Lower leg skin (tissue), 3 donors: ENCODE measurements at regions not wholly inside any gene's neighbourhood (a gene's known extent, or its start where the extent isn't known, plus 50 kb on each side); places are given as distances from the start of the nearest gene placed in this dataset.

Experiments
- POLR2A ChIP-seq, 2 donors: fragments of 450-650 bp; IDR thresholded peaks; one replicate each; pipeline ENCODE4 v1.6.1; 2016 to 2017; ENCODE audit warnings: antibody characterized with exemption in 2 of 2, mild to moderate bottlenecking in 1 of 2, moderate library complexity in 1 of 2
- TF ChIP-seq, protein P1 (sequence below), 3 donors: fragments of 450-650 bp; IDR thresholded peaks; one replicate each; pipeline ENCODE4 v1.5.1; 2016; ENCODE audit warnings: antibody characterized with exemption in 3 of 3, mild to moderate bottlenecking in 3 of 3, moderate library complexity in 2 of 3

DNA sequence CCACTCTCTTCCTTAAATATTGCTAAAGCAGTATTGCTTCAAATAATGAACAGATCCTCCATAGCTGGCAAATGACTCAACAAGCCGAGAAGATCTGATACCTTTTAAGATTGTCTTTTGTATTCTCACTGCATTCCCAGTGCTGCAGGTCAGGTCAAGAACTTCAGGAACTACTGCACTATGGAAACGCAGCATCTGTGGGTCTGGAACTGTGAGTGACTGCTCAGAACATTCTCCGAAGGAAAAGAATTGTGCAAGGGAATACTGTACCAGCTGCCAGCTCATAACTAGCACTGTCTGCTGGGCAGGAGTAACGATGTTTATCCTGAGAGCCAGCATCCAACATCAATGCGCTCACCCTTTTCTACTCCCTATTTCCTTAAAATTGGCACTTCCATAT lies 348.0 kb upstream of the SOX5 start:
- TF ChIP-seq, protein P1, sequence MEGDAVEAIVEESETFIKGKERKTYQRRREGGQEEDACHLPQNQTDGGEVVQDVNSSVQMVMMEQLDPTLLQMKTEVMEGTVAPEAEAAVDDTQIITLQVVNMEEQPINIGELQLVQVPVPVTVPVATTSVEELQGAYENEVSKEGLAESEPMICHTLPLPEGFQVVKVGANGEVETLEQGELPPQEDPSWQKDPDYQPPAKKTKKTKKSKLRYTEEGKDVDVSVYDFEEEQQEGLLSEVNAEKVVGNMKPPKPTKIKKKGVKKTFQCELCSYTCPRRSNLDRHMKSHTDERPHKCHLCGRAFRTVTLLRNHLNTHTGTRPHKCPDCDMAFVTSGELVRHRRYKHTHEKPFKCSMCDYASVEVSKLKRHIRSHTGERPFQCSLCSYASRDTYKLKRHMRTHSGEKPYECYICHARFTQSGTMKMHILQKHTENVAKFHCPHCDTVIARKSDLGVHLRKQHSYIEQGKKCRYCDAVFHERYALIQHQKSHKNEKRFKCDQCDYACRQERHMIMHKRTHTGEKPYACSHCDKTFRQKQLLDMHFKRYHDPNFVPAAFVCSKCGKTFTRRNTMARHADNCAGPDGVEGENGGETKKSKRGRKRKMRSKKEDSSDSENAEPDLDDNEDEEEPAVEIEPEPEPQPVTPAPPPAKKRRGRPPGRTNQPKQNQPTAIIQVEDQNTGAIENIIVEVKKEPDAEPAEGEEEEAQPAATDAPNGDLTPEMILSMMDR (IDR thresholded peaks at IDR 0.05) = no peak
- no peak for TF ChIP-seq POLR2A (IDR thresholded peaks at IDR 0.05)
